ENCODE measurements at regions not wholly inside any gene's neighbourhood (a gene's known extent, or its start where the extent isn't known, plus 50 kb on each side); places are given as distances from the start of the nearest gene placed in this dataset.

- TF ChIP-seq IRF2 (CRISPR knock-in tag; IDR thresholded peaks at IDR 0.05) (no peak), ZNF445 (CRISPR knock-in tag; IDR thresholded peaks at IDR 0.05; ENCODE audit: low read depth) (no peak), PURB (CRISPR knock-in tag; IDR thresholded peaks at IDR 0.05; ENCODE audit: low read depth) (no peak), RAD21 (CRISPR knock-in tag; conservative IDR thresholded peaks at IDR 0.05 in 1 of 2, IDR thresholded peaks at IDR 0.05 in 1 of 2) (no peak), ZNF184 (CRISPR knock-in tag; IDR thresholded peaks at IDR 0.05) (no peak), RBM15 (IDR thresholded peaks at IDR 0.05; ENCODE audit: insufficient read depth, low read length) (no peak)
Measured at GRCh38 chr12:63042646-63043045, 107.7 kb upstream of the PPM1H start.

Measured in K562 (cell line).